ENCODE measurements at regions not wholly inside any gene's neighbourhood (a gene's known extent, or its start where the extent isn't known, plus 50 kb on each side); places are given as distances from the start of the nearest gene placed in this dataset.
"Not testable (repeated sequence)": the region's sequence is repeated elsewhere in the genome, so short reads cannot be mapped to it uniquely, and the experiment has no call there.

DNA sequence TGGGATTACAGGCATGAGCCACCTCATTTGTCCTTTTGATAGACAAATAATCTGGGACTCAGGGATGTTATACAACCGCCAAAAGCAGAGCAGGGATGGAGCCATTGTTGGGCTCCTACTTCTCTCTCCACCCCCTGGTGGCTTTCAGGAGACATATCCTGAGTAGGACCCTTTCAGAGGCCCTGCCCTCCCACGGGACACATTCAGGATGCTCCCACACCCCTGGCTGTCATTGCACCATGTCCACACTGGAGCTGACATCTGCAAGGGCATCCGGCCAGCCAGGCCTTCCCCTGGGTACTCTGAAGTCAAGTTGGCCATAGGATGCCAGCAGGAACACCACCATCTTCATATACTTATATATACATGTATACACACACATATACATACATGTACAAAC is 181.8 kb downstream of the SYK start:
- DNase-seq, result no peak

DNA sequence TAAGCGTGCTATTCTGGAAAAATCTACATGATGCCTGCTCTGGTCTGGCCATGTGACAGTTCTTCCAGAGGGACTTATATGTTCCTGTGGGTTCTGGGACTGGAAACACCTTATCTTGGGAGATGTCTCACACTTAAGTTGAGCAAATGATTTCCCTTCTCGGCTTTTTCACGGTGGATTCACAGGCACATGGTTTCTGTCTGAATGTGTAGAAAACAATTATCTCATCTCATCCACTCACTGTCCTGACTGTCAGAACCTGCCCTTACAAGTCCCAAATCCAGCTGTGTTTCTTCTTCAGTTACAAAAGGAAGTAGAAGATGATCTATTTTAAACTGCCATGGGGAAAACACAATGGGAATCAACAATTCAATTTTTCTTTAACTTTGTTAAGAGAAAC is 184.0 kb downstream of the SYK start:
- DNase-seq, result no peak

DNA sequence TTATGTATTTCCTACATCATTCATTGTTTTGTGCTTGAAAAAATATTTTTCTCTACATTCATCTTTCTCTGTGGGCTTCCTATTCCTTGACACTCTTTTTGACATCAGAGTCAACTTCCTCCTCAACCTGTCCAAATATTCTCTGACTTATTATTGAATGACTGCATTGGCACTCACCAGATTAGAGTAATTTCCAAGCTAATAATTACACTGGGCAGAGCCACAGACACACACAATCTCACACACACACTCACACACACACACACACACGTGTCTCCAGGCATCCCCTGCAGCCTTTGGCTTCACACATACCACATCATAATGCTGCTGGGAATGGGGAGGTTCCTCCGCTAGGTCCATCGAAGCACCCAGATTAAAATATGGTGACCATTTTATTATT is 184.5 kb downstream of the SYK start:
- no peak for DNase-seq

DNA sequence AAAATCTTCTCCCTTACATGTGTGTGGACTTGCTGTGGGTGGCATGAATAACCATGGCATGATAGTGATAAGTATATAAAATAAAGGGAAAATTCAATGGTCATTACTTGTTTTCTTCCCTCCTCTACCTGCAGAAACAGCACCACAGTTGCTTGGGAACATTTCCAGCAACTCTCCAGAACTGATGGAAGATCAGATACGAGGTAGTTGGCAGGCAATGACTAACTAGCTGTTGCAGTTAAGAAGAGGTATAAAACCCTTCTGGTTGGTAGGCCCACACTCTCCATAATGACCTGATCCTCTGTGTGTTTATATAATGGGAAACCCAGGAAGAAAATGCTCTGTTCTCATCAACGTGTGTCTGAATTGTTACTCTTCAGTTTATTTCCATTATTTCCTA is 185.9 kb downstream of the SYK start:
- no peak for DNase-seq

DNA sequence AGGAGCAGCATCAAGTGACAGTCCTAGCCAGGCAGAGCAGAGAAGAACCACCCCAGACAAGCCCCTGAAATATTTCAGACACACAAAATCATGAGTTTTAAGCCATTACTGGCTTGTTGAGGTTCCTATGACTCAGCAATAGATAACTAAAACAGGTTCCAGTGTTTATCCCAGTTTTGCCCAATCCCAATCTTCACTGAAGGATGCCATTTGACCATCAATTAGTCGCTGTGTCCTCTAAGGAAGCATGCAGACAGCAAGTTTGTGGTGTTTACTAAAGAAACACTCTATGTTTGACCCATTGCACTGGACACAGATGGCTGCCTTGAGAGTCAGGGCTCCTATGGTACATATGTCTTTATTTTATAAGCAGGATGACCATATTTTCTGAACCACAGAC is 186.7 kb downstream of the SYK start:
- DNase-seq, result no peak

DNA sequence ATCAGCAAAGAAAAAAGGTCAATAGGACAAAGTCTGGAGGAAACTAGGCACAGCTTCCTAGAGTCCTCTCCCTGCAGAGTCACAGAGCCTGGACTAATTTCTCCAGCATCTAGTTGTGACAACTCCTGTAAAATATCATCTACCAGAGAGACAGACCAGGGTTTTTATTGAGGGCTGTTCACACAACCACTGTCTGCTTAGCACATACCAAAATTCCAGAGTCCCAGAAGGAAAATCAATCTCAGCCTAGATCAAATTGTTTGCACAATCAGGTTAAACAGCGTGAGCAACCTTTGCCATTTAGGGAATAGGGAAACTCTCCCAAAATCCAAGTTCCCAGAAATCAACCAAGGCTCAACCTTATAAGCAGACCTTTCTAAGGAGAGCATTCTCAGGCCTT is 190.3 kb downstream of the SYK start:
- DNase-seq, result no peak

DNA sequence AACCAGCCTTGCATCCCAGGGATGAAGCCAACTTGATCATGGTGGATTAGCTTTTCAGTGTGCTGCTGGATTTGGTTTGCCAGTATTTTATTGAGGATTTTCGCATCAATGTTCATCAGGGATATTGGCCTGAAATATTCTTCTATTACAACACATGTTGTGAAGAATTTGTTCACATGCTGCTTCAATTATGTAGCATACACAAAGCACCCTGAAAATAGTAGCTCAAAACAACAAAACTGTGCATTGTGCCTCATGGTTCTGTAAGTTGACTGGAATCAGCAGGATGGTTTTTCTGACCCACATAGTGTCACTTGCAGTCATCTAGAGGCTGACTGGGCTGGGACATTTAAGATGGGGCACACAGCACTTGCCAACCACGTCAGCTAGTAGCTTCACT is 193.9 kb downstream of the SYK start:
- DNase-seq, result no peak

DNA sequence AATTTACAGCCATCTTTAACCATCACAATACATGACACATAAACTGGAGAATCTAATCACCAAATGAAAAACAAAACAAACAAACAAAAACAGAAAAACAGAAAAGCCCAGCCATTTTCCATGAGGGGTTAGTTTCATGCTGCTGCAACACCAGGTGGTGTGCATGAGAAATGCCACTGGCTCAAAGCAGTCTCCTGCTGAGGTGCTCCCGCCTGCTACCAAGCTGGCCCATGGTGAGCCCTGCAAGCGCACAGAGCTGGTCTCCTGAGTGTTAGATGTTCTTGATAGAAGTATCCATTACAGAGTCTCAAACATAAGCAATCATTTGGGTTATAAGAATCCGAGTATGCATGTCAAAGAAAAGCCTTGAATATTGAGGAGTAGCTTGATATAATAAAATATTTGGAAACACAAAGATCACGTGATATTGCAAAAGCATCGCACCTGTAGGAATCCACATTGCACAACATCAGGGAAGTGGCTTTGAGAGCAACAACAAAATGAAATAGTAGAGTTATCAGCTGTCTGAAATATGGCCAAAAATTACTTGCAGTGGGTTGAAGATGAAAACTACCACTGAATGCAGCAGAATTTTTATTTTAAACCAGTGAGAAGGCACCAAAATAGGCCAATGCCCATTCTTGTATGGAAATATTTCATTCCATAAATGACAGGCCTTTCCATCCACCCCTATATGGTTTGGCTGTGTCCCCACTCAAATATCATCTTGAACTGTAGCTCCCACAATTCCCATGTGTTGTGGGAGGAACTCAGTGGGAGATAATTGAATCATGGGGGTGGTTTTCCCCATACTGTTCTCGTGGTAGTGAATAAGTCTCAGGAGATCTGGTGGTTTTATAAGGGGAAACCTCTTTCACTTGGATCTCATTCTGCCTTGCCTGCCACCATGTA is 194.8 kb downstream of the SYK start:
- DNase-seq, result no peak

DNA sequence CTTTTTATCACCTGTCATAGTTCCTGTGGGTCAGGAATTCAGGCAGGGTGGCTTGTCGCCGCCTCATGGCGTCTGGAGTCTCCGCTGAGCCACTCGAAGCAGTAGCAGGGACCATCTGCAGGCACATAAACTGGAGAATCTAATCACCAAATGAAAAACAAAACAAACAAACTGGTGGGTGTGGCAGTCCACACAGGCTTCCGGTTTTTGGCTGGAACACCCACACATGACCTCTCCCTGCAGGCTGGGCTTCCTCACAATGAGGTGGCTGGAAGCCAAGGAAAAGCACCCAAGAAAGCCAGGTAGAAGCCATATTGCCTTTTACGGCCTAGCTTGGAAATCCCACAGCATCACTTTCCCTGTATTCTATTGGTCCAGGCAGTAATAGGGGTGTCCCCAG is 197.0 kb downstream of the SYK start:
- no peak for DNase-seq

DNA sequence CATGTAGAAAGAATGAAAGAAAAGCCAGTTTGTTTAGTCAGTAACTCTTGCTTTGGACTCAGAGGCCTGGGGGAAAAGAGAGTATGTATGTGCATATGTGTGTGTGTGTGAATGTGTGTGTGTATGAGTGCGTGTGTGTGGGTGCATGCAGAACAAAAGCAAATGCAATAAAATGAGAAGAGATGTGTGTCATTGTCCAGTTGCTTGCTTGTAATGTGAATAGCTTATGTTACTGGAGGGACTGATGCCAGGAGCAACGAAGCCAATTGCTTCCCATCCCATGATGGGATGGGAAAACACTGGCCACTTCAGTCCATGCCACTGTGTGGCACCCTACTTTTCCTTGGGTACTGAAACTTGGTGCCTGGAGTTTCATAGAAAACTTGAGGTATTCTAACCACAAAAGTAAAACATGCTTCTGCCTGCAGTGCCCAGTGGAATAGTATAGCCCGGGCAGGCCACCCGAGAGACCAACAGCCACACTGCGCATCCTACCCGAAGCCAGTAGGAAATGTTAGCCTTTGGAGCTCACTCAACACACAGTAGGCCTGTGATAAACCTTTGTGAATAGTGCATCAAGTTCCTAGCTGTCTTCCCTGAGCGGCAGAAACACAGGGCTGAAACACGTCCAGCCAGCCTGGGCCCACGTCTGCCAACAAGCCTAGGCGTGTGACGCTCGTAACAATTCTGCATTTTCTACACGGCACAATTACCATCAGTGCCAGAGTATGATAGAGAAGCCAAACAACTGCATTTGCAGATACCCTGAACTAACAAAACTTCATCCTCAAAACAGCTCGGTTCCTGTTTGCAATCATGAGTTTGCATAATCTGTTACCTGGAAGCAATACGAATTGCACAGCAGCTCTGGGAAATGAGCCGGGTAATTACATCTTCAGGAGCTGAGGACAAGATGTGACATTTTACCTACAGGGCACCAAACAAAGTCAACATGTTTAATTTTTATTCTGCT is 198.1 kb downstream of the SYK start:
- DNase-seq, result no peak

DNA sequence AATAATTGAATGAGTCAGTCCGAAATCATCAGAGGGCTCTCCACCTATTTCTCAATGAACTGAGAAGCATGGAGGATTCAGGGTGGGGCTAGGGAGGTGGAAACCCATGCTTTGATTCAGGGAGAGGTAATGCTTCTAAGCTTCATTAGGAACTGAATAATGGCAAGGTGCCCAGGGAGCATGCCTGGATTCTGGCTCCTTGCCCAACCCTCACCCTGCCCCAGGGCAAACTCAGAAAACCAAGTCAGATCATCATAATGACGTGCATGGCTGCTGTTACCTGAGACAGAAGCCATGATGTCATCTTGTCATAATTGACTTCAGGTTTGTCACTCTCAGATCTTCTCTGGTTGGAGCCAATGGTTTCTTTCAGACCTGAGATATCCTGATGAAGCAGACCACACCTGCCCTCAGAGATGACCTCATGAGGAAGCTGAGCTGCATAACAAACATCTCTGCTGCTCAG is 199.6 kb downstream of the SYK start:
- DNase-seq, result no peak

DNA sequence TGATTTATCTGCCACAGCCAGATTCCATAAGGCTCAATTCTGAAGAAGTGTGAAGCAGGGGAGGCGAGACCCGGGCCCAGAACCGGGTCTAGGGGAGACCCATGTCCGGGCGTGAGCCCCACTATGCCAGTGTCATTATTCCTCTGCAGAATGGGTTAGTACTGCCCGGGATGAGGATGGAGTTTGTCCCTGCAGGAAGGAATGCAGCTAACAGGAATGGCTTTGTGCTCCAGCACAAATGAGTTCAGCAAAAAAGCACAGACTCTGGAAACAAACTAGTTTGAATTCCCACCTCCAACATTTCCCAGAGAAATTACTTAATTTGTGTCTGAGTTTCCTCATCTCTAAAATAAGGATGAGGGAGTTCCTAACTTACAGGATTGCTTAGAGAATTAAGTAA is 202.9 kb downstream of the SYK start:
- no peak for DNase-seq

DNA sequence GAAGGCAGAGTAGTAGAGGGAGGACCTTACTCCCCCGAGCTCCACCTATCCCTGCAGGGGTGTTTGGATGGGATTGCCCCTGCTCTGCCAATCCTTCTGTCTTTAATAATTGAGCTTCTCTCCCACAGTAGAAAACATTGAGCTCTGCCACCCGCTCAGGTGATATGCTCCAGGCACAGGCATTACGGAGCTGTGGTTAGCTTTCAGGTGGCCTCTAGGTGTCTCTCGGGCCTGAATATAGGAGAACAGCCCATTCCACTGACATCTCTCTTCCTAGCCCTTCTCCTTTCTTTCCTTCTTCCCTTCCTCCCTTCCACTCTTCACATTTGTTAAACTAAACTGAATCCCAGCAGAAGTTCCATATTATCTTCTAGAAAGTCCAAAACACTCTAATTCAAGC is 203.4 kb downstream of the SYK start:
- no peak for DNase-seq

DNA sequence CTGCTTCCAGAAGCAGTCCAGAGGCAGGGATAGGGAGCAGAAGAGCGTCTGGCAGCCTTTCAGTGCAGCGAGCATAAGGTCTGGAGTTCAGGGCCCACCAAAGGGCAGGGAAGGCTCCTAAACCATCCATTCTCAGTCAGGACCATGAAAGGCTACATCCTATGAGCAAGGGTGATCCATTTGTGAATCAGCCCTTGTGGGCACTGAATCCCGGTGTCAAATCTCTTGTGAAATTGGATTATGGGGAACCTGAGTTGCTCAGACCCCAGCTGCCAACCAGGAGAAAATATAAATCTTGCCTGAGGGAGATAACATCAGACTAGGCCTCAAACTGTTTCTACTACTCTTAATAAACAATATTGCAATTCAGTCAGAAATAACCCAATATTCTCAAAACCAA is 204.4 kb downstream of the SYK start:
- DNase-seq, result no peak

DNA sequence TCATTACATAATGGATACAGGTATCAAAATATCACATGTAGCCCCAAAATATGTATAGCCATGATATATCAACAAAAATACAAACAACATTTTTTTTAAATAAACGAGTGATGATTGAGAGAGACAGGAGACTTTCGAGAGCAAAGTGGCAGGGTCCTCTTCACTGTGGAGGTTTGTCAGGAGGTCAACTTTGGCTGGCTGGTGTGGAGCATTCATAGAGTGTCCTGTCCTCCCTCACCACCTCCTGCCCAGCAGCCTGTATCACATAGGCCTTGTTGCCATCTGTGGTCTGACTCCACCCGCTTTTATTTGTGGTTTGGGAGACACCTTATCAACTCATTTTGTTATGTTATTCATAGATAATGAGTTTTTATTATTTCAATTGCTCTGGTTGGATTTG is 206.9 kb downstream of the SYK start:
- DNase-seq, result no peak

DNA sequence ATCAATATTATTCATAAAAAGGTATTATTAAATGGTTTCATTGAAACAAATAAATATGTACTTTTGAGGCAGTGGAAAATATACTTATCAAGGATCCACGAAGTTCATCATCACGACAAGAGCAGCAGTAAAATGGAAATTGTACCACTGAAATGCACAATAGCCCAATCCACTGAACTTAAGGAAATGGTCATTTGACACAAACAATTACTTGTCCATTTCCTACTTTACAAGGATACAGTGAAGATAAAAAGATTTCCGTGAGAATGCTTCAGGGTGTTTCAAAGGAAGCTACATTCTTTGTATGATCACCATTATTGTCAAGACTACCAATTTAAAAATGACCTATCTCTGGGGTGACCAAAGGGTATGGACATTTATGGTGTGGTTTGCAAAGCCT is 210.3 kb downstream of the SYK start:
- no peak for DNase-seq

DNA sequence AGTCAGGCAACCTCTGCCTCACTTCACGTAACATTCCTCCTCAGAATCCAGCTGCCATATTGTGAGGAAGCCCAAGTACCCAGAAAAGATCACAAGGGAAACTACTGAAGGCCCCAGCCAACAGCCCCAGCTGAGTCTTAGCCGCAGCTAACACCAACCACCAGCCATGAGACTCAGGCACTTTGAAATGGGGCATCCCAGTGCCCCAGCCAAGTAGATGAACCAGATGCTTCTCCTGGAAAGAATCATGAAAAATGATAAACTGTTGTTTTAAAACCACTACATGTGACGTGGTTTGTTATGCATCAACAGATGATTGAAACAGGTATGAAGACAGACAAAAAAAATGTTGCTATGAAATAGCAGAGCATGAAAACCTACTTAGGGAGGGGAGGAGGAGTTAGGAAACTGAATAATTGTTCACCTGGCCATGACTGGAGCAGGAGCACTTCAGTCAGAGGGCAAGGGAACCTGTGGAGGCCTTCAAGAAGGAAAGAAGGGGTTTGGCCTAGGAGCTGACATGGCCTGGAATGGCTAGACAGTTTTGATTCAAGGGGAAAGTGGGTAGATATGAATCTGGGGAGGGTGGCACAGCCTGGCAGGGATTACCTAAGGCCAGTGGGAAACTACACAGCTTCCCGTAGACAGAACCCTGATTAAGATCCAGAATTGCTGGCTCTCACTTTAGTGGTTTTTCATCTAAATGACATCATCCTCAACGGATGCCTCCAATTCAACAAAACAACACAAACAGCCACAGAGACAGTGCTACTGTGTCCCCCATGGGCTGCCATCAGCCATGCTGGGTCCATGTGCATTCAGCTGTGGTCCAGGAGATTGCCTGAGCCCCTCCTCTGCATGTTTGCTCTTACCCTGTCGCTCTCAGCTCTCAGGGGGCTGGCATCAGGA is 211.6 kb downstream of the SYK start:
- no peak for DNase-seq

DNA sequence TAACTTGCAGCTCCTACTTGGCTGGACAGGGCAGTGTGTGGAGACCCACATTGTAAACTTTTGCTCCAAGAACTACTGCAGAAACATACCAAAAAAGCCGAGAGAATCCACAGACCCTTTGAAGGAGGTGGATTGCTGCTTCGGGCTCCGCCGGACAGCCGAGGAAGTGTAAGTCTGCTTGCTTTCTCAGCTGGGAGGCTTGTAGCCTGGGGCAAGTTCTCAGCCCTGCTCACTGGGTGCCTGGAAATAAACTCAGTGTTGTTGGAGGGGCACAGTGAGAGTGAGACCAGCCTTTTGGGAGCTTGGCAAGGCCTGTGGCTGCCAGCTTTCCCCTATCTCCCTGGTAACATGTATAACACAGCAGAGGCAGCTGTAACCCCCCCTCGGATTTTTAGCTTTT is 215.6 kb downstream of the SYK start:
- DNase-seq, result no peak

DNA sequence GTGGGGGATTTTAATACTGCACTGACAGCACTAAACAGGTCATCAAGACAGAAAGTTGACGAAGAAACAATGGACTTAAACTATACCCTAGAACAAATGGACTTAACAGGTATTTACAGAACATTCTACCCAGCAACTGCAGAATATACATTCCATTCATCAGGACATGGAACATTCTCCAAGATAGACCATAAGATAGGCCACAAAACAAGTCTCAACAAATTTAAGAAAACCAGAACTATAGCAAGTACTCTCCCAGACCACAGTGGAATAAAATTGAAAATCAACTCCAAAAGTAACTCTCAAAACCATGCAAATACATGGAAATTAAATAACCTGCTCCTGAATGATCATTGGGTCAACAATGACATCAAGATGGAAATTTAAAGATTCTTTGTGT is 218.3 kb downstream of the SYK start:
- DNase-seq, result not testable (repeated sequence)

DNA sequence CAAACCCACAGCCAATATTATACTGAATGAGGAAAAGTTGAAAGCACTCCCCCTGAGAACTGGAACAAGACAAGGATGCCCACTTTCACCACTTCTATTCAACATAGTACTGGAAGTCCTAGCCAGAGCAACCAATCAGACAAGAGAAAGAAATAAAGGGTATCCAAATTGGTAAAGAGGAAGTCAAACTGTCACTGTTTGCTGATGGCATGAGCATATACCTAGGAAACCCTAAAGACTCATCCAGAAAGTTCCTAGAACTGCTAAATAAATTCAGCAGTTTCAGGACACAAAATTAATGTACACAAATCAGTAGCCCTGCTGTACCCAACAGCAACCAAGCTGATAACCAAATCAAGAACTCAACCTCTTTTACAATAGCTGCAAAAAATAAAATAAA is 220.0 kb downstream of the SYK start:
- not testable (repeated sequence) for DNase-seq

DNA sequence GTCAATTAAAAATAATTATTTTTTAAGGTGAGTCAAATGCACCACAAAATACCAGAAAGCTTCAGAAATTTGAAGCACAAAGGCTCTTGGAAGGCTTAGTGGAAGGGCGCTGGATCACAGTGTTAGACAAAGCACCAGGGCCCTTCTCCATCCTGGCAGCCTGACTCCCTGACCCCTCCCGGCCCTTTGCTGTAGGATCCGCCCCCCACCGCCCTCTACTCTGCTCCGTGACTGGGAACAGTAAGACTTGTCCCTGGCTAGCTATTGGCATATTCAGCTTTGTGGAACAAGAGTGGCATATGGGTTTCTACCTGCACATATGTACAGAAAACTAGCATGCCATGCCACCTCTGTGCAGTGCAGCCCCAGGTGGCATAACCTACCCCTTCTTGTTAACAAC is 222.1 kb downstream of the SYK start:
- DNase-seq, result no peak

DNA sequence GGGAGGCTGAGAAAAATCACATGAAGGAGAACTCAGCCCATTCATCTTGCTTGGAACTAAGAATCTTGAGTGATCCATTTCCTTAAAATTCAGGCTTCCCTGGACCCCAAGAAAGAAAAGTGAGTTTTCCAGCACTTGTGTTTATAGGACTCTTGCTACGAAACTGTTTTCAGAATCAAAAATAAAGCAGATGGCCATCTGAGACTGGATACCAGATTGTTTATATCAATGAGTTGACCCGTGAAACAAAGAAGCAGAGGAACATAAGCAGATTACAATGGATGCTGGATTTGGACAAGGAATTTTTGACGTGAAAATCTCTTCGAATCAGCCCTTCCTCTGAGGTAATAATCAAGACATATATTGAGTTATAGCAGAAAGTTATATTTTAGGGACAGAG is 223.2 kb downstream of the SYK start:
- DNase-seq, result no peak

DNA sequence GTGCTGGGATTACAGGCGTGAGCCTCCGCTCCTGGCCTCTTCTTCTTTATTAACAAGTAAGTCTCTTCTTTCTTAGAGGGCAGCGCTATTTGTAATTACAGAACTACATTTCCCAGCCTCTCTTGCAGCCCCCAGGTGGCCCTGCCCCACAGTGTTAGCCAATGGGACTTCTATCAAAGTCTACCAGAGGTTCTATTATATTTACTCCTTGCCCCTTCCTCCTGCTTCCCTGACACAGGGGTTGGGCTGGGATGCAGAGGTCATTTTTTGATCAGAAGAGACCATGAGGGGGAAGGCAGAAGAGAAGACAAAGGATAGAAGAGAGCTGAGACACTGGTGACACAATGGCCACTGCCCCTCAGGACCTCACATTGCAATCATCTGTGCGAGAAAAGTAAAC is 224.2 kb downstream of the SYK start:
- no peak for DNase-seq
